Transverse colon (tissue), 3 donors: ENCODE measurements at regions not wholly inside any gene's neighbourhood (a gene's known extent, or its start where the extent isn't known, plus 50 kb on each side); places are given as distances from the start of the nearest gene placed in this dataset.

ENCODE experiments used
- POLR2A ChIP-seq: fragments of 450-650 bp; IDR thresholded peaks from one replicate; pipeline ENCODE4 v1.6.1; 2016; ENCODE audit warnings: antibody characterized with exemption, mild to moderate bottlenecking, moderate library complexity
- TF ChIP-seq, protein P1 (sequence below), 5 experiments: fragments of 200-600 bp in 3 of 5; fragments of 450-650 bp in 2 of 5; sonication (generic) in 3 of 5; IDR thresholded peaks; 1 replicate in 2 of 5; 2 replicates in 3 of 5; pipeline ENCODE4 v1.5.1; 2016 to 2017; ENCODE audit warnings: antibody characterized with exemption in 5 of 5, inconsistent platforms in 3 of 5, mild to moderate bottlenecking in 2 of 5, moderate library complexity in 1 of 5

GRCh38 chr4:33477715-33478114, 2757.5 kb downstream of the PCDH7 start:
- TF ChIP-seq, protein P1, sequence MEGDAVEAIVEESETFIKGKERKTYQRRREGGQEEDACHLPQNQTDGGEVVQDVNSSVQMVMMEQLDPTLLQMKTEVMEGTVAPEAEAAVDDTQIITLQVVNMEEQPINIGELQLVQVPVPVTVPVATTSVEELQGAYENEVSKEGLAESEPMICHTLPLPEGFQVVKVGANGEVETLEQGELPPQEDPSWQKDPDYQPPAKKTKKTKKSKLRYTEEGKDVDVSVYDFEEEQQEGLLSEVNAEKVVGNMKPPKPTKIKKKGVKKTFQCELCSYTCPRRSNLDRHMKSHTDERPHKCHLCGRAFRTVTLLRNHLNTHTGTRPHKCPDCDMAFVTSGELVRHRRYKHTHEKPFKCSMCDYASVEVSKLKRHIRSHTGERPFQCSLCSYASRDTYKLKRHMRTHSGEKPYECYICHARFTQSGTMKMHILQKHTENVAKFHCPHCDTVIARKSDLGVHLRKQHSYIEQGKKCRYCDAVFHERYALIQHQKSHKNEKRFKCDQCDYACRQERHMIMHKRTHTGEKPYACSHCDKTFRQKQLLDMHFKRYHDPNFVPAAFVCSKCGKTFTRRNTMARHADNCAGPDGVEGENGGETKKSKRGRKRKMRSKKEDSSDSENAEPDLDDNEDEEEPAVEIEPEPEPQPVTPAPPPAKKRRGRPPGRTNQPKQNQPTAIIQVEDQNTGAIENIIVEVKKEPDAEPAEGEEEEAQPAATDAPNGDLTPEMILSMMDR (IDR thresholded peaks at IDR 0.05): no peak
- no peak for TF ChIP-seq POLR2A
